GM19023 (cell line): ENCODE measurements at regions not wholly inside any gene's neighbourhood (a gene's known extent, or its start where the extent isn't known, plus 50 kb on each side); places are given as distances from the start of the nearest gene placed in this dataset.
A peak's percentile ranks its signal among the peaks of the same experiment; 100 is the strongest.
"Not testable (repeated sequence)": the region's sequence is repeated elsewhere in the genome, so short reads cannot be mapped to it uniquely, and the experiment has no call there.

Source experiments
- ATAC-seq: cut with Tn5 transposase; IDR thresholded peaks from one replicate; pipeline ENCODE4 v1.9.1; 2021; ENCODE audit warnings: mild to moderate bottlenecking, moderate library complexity; ENCODE audit not compliant: unreplicated experiment

DNA sequence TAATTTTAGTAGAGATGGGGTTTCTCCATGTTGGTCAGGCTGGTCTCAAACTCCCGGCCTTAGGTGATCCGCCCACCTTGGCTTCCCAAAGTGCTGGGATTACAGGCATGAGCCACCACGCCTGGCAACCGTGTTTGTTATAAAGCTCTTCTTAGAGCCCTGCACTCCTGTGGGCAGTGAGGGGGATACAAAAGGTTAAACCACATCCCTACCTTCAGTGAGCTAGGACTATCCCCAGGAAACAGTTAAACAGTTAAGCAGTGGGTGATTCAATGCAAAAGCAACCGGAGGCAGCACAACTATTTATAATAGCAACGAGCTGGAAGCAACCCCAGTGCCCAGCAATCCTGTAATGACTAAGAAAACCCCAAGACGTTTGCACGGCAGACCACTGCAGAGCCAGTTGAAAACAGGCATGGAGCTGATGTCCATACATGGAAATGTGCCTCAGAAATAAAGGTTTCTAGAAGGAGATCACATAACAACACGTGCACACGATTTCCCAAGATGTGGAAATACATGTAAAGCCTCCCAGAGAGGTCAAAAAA, 107.2 kb upstream of the LYZL2 start:
- peak; percentile 62 for ATAC-seq

DNA sequence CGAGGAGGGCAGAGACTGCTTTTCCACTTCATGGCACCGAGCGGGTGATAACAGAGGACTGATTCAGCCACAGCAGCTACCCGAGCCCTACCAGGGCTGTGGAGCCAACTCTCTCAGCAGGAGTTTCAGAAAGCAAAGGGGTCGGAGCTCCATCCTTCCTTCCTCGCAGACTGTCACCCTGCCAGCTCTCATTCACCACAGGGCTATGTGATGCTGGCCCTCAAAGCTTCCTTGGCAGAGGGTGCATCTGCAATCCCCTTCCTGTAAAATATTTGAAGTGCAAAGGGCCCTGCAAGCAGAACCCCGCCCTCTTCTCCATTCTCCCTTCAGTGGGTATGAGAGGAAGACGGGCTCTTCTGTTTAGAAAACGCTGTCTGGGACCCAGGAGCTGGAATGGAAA, 105.3 kb upstream of the LYZL2 start:
- ATAC-seq, result no peak

DNA sequence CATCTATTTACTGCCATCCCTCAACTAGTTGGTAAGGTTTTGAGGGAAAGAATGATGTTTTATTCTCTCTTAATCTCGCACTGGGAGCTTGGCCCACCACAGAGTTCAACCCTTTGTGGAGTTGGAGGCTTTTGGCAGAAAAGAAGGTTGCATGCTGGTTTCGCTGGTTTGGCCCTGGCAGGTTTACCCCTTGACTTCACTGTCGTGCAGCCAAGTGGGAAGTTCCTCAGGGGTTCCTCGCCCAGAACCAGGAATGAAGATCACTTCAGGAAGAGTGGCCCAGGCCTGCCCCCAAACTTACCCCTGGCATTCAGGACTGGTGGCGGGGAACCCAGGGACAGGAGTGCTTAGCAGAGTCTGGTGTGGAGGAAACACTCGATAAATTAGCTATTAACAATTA, 103.1 kb upstream of the LYZL2 start:
- ATAC-seq, result no peak

DNA sequence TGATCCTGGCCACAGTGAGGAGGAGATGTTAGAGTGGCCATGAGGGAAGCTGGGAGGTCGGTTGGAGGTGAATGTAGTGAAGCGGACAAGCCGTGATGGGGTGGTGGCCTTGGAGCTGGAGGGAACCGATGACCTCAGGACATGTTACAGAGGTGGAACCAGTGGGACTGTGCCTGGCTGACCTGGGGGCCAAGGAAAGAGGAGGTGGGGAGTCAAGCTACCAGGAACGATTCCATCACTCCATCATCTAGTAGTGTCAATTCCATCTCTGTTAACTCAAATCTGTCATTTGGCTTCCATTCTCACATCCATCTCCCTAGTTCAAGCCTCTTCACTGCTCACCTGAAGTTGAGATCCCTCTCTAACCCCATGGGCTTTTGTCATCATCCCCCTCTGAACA, 102.4 kb upstream of the LYZL2 start:
- no peak for ATAC-seq

DNA sequence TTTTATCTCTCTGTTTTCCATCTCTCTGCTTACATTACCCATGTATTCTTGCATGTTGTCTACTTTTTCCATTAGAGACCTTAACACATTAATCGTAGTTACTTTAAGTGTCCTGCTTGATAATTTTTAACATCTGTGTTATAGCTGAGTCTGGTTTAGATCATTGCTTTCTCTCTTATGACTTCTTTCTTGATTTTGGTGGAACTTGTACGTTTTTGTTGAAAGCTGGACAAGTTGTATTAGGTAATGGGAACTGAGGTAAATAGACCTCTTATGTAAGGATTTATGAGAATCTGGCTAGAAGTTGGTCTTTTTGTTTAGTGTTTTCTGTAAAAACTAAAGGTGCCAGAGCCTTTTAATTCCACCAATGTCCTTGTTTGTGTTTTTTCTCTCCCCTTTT, 100.8 kb upstream of the LYZL2 start:
- ATAC-seq, result no peak

DNA sequence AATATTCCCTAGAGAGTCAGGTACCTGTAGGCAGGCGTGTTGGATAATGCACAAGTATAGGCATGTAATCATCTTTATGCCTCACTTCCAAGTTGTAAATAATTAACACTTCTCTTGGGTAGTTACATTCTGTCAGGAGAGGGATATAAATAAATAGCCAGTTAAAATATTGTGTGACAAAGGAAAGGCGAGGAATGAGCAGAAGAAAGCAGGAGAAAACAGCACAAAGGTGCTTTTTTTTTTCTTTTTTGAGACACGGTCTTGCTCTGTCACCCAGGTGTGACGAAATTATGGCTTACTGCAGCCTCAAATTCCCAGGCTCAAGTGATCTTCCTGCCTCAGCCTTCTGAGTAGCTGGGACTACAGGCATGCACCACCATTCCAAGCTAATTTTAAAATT, 99.2 kb upstream of the LYZL2 start:
- ATAC-seq, result no peak

DNA sequence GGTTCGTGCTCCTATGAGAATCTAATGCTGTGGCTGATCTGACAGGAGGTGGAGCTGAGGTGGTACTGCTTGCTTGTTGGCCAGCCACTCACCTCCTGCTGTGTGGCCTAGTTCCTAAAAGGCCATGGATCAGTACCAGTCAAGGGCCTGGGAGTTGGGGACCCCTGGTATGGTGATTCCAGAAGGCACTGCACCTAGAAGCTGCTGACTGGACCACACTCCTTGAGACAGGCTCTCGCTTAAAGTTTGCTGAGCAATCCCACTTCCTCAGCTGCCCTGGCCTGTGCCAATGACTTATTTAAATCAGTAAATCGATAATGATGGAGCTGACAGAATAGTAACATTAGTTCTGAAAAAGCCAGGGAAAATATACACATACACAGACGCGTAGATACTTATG, 98.6 kb upstream of the LYZL2 start:
- no peak for ATAC-seq

DNA sequence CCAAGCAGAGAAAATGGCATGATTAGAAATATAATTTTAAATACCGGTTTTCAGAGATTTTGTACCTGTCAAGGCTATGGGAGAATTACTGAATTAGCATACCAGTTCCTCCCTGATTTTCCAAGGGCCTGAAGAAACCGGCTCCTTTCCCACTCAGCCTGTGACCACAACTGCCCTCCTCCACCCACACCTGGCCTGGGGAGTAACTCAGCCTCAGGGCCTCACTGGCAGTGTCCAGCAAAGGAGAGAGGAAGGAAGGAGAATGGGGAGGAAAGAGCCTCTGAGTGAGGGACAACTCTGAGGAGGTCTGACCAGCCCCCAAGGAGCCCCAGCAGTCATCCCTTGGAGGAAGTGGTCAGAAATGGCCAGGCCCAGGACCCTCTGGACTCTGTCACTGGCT, 98.0 kb upstream of the LYZL2 start:
- no peak for ATAC-seq

DNA sequence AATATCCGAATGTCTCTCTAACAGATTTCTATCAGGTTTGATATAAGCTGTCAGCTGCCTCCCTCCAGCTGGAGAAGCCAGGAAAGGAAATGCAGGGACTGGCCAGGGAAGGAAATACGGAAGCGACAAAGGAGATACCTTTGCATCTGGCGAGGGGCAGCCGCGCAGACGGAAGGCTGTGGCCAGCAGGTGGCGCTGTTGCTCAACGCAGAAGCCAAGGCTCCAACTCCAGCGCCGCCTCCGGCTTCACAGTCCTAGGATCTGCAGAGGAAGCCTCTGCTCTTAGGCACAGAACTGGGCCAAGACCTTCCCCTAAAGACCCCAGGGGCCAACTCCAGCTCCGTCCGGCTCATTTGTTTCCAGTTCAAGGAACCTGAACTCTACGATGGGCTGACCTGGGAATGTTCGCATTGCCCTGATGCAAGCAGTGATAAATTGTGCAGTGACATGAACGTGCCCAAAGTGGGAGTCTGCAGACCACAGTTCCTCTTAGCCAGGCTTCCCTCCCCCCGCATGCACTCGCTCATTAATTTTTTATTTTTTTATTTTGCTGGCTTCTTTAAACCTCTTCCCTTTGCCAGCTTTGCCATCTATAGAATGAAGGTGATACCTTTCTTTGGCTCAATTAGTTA, 97.3 kb upstream of the LYZL2 start:
- ATAC-seq, result peak; percentile 82

DNA sequence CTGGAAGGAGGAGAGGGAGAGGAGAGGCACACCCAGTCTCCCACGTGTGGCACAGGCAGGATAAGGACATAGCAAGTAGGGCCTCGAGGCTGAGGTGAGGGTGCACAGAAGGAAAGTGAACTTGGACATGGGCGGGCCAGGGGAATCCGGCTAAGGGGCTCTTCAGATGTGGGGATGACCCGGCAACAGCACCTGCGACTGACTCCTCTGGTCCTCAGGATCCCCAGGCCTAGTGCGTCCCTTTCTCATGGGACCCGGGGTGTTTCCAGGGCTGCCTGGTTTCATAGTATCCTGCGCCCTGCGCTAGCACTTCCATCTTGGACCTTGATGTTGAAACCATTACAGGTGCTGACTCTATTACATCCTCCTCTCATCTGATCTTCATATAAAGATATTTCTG, 96.1 kb upstream of the LYZL2 start:
- no peak for ATAC-seq

DNA sequence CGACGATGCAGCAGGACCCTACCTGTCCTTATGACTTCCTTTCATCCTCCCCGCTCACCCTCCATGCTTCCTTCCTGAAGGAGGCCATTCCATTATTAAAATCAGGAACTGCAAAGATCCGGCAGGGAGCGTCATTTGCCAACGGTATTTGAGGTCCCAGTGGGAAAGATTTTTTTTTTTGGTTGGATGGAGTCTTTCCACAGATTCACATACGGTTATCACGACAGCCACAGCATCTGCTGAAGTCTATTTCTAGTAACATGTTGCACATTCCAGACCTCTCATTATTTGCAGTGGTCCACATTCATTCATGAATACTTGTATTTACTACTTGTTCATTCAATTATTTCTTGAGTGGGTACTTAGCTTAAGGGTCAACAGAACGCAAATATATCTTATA, 94.7 kb upstream of the LYZL2 start:
- ATAC-seq, result no peak

DNA sequence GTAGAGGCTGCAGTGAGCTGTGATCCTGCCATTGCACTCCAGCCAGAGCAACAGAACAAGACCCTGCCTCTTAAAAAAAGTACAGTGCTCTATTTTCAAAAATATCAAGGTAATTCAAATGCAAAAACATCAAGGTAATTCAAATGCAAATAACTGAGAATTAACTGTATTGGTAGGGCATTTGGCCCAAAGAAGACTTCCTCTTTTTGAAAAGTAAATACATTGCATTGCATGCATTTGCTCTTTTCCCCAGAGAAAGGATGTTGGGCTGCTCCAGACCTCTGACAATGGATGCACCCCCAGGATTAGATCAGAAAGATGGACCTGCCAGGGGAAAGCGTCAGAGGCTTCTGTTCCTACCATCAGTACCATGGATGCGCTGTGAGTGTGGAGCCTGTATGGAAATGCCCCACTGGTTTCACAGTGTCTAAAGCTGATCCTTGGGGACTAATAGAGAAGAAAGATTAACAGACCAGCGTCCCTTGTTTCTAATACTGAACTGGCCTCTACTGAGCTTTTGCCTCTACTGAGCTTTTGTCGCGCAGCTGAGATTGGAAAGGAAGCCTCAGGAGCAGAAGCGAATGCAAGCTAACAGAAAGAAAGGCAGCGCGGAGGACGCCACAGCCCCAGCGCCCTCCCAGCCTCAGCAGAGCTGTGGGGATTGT, 93.5 kb upstream of the LYZL2 start:
- no peak for ATAC-seq

DNA sequence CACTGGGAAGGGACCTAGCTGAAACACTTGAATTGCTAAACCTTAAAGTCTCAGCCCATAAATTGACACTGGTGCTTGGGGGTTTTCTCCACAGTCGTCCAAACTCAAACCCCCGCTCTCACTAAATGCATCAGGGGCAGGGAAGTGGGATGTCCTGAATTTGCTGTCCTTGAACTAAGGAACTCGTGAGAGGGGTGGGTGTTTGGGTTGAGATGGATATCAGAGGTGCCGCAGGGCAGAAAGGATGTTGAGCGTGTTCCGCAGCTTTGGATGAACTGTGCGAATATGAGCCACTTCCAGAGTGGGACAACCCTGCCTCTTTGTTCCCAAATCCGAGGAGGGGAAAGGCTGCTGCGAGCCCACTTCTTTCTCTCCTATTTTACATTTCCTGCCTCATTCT, 90.3 kb upstream of the LYZL2 start:
- ATAC-seq, result no peak

DNA sequence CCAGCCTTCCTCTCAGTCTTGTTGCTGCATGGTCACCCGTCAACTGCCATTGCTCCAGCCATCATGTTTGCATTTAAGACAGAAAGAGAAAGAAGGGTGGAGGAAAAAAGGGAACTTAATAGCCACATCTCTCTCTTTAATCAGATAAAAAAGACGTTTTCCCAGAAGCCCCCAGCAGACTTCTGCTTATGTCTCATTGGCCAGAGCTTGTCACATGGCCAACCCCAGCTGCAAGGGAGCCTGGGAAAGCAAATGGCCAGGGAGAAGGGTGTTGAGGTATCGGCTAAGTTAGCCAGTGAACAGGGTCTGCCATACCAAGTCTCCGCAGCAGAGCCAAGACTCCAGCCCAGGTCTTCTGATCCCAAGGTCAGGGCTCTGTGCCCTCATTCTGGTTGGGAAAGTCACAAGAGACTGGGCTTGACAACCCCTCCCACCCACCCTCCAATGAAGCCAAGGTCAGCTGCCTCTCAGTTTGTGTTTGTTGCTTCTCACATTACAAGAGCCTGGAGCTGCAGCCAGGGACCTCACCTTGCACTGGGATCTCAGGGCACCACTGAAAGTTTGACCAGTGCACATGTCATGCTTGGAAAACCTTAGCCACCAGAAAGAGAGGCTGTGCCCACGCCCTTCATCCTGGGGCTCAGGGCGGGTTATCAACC, 80.3 kb upstream of the LYZL2 start:
- no peak for ATAC-seq

DNA sequence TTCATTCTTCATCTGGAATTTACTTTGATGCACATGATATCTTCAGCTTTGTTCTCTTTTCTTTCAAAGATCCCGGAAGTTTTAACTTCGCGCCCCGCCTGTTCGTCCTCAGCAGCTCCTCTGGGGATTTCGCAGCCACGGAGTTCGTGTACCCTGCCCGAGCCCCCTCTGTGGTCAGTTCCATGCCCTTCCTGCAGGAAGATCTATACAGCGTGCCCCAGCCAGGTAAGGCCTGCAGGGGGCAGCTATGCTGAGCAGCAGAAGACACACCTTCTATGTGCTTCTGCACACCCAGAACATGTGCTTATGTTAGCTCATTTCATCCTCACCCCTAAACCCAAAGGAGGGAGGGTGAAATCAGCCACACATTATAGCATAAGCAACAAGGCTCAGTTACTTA, 79.7 kb upstream of the LYZL2 start:
- no peak for ATAC-seq

DNA sequence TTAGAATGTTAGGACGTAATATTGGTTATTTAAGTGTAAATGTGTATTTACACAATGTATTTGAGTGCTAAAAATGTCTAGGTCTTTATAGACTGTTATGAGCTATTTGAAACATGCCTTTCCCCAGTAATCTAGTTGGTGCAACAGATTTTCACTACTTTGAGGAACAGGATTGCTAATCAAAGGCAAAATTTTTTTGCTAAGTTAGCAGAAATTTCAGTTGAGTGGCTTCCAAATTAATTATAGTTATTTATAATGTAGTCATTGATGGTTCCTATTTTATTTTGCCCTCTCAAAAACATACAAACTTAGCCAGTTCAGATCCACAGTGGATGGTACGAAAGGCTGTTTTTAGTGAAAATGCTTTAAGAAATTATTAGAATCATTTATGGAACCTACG, 78.7 kb upstream of the LYZL2 start:
- no peak for ATAC-seq

DNA sequence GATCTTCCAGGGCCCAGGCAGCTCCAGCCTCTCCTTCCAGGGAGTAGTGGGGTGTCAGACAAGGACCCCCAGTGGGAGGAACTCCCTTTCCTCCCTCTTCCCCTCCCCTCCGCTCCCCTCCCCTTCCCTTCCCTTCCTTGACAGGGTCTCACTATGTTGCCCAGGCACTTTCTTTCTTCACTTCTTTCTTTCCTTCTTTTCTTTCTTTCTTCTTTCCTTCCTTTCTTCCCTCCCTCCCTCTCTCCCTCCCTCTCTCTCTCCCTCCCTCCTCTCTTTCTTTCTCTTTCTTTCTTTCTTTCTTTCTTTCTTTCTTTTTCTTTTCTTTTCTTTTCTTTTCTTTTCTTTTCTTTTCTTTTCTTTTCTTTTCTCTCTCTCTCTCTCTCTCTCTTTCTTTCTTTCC, 76.6 kb upstream of the LYZL2 start:
- not testable (repeated sequence) for ATAC-seq

DNA sequence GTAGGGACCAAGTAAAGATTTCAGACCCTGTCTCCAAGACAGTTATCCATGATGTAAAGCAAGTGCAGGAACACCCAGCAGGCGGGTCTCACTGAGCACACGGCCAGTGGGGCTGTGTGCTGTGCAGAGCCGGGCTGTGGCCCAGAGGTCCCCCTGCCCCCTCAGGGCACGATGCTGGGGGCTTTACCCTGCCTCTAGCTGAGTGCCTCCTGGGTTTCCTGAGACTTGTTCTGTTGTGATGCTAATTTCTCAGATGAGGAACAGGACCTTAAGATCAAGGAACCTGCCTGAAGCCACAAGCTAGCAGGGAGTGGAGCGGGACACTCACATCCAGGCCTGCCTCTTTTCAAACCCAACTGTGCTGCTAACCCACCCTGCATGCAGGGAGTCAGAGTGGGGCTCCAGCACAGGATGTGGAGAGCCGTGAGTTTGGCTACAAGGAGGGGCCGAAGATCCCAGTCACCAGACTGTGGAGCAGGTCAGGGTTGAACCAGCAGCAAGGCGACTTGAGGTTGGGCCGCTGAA, 76.1 kb upstream of the LYZL2 start:
- ATAC-seq, result peak; percentile 26

DNA sequence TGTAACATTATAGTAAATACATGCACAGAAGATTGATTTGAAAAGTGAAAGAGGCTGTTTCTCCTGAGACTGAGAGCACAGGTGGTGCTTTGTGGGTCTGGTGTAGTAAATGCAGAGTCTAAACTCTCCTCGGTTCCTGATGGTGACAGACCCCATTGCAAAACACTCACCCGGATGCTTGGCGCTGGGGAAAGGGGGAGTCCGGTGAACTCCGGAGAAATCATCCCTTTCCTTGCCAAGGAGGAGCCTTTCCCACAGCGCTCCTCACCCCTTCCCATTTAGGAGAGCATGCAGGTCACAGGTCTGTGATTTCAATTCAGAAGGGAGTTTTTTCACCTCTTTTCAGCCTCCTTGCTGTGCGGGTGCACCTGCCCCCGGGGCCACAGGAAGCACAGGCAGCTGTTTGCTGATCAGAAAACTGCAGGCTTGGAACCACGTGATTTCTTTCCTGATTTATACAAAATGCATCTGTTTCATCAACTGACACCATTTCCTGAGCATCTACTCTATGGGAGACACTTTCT, 75.6 kb upstream of the LYZL2 start:
- peak; percentile 53 for ATAC-seq

DNA sequence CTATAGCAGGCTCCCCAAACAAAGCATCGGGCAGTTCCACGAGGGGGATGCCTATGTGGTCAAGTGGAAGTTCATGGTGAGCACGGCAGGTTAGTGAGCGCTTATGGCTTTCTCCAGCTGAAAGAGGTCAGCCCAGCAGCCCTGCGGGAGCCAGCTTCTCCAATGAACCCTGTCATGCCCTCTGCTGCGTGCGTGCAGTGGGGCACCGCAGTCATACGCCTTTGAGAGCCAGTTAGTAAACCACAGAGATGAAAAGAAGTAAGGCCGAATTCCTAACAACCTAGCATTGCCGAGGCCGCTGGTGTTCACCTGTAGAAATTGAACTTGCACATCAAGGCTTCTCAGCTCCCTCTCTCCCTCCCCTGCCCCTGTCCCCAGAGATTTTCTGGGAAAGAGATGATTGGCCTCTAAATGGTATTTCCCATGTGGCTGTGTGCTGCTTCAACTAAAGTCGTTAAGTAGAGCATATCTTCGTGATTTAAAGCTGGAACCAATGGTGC, 75.1 kb upstream of the LYZL2 start:
- peak; percentile 2 for ATAC-seq

DNA sequence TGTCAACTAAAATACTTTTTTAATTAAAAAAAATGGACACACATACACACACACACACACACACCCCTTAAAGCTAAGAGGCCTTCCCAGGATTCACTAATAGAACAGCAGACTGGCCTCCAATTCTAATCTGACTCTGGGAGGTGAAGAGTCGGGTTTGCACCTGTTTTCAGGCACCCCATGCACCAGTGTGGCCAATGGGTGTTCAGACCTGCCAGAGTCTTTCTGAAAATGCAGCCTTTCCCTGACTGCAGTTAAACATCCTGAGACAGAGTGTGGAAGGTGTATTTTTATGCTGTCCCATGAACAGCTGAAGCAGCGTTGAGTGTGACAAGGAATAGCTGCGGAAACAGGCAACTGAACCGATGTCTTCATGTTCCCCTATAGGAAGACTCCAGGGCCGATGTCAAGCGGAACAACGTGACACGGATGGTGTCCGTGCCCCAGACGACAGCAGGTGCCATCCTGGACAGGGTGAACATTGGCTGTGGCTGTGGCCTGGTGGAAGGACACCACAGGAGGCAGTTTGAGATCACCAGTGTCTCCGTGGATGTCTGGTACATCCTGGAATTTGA, 74.6 kb upstream of the LYZL2 start:
- ATAC-seq, result no peak
